ENCODE measurements at regions not wholly inside any gene's neighbourhood (a gene's known extent, or its start where the extent isn't known, plus 50 kb on each side); places are given as distances from the start of the nearest gene placed in this dataset.

- DNase-seq = peak; percentile 12
Measured at GRCh38 chr2:118310681-118311429, 222.6 kb downstream of the INSIG2 start.

DNA sequence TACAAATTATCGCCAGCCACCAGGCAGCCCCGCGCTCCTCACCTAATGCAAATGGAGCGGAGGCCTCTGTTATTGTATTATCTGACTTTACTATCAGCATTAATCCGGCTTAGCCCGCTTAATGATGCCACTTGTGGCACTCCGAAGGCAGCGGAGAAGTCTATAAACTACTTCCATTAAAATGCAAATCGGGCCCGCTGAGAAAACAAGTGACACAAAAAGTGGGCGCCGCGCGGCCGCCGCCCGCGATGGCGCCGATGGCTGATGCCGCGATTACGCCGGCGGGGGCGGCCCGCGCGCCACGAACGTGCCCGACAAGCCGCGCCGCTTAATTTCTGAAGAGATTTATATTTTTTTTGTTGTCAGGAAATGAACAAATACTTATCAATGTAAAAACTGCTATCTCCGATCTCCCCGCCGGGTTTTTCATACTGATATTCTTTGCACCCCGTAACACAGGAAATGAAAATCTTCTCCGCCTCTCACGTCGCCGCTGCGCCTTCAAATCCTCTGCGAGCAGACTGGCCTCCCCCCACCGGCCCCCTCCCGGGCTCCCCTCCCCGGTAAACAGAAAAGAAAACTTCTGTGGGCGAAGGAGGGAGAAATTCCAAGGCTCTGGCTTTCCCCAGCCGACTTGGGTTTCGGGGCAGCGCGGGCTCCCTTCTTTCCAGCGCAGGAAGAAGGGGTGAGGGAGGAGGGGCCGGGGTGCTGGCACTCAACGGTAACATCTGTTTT is 221.8 kb downstream of the INSIG2 start:
- DNase-seq = no peak

GRCh38 chr2:118309257-118309945 is 221.1 kb downstream of the INSIG2 start:
- DNase-seq = no peak

DNA sequence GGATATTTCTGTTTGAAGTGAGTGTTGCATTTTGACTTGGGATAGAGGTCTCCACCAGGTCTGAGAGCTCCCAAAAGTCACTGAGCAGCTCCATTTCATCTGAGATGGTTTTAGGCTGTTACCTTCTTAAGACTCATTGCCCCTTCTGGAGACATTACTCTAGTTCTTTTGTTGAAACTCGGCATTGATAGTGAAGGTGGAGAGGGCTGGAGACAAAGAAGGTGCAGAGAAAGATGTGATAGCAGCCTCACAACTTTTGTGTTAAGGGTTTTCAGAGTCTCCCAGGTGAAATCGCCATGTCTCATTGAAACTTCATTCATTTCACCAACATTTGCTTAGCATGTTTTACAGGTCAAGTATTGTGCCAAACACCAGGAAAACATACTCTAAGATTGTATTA is 219.6 kb downstream of the INSIG2 start:
- no peak for DNase-seq

- no peak for DNase-seq
Measured at GRCh38 chr2:118301248-118301647, 213.0 kb downstream of the INSIG2 start.

DNA sequence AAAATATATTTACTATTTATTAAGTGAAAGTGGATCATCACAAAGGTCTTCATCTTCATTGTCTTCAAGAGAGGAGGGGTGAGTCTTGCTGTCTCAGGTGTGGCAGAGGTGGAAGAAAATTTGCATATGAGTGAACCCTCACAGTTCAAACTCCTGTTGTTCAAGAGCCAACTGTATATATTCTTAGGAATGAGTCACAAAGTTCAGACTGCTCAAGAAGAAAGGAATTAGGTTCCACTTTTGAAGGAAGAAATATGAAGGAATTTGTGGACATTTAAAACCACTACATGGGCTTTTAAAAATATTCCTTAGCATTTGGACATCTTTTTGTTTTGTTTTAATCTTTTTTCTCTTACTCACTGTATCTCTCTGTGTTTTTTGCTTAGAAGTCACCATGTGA is 212.6 kb downstream of the INSIG2 start:
- no peak for DNase-seq

DNA sequence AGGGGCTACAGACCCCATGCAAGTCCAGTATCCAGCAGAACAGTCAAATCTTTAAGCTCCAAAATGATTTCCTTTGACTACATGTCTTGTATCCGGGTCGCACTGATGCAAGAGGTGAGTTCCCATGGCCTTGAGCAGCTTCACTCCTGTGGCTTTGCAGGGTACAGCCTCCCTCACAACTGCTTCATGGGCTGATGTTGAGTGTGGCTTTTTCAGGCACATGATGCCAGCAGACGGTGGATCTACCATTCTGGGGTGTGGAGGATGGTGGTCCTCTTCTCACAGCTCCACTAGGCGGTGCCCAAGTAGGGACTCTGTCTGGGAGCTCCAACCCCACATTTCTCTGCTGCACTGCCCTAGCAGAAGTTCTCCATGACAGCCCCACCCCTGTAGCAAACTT is 208.4 kb downstream of the INSIG2 start:
- no peak for DNase-seq

DNA sequence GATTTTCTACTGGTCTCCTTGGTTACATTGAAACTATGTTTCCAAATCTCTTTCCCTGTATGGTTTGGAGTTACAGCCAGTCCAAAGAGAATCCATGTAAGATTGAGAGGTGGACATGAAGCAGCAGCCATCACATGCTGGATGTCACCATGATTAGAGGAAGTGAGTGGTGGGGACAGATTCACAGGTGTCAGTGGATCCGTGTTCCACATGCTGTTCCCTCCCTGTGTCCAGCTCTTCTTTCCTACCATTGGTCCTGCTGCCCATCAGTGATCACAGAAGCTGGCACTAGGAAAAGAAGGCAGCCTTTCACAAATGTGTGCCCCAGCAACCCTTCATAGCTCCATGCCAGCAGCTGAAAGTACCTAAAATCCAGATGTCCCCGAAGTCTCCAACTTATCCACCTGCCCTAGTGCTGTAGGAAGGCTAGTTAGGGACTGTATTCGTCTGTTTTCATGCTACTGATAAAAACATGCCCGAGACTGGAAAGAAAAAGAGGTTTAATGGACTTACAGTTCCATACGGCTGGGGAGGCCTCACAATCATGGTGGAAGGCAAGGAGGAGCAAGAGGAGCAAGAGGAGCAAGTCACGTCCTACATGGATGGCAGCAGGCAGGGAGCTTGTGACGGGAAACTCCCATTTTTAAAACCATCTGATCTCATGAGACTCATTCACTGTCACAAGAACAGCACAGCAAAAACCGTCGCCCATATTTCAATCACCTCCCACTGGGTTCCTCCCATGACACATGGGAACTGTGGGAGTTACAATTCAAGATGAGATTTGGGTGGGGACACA is 207.5 kb downstream of the INSIG2 start:
- no peak for DNase-seq

- no peak for DNase-seq
Measured at GRCh38 chr2:118294063-118294462, 205.8 kb downstream of the INSIG2 start.

DNA sequence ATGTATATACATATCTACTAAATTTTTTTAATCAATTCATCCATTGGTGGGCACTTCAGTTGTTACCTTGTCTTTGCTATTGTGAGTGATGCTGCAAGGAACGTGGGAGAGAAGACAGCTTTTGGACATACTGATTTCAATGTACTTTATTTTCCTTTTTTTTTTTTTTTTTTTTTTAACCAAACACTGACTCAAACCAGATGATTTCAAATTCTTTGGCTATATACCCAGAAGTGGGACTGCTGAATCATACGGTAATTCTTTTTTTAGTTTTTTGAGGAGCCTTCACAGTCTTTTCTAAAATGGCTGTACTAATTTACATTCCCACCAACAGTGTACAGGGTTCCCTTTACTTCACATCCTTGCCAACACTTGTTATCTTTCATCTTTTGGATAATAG is 204.7 kb downstream of the INSIG2 start:
- no peak for DNase-seq

GRCh38 chr2:118291251-118291880 is 203.1 kb downstream of the INSIG2 start:
- no peak for DNase-seq

DNA sequence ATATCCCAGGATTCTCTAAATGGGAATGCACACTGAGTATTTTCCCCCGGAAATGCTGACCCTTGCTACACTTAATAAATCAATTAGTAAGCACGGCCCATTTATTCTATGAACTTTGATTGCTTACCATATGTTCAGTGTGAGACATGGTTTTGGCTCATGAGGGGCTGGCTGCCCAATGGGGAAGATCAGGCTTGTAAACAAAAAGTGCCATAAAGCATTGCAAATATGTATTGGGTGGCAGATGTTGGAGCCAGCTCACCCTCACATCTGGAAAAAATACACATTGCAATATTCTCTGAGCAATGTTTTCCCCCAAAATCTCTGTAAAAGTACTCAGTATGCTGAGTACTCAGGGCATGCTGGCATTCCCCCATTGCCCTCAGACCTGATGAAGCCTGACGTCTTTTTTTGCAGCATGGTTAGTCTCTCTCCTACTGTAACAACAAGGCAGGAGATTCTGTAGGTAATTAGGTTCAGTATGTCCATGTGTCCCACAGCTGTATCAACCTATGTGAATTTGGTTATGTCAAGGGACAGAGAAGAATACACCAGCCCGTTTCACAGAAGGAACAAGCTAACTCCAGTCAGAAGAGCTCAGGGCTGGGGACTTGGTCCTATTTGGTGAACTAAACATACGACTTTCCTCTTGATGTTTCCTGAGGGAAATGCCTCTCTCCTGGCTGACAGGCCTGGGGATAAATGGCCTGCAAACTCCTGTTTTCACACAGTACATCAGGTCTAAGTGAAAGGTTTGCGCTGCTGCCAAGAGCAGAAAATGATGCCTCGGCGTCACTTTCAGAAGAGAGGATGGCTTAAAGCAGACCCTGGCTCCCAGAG is 202.4 kb downstream of the INSIG2 start:
- no peak for DNase-seq

GRCh38 chr2:118279005-118279404 is 190.7 kb downstream of the INSIG2 start:
- no peak for DNase-seq

- DNase-seq = no peak
Measured at GRCh38 chr2:118278046-118278445, 189.8 kb downstream of the INSIG2 start.

GRCh38 chr2:118274841-118275510 is 186.7 kb downstream of the INSIG2 start:
- no peak for DNase-seq

DNA sequence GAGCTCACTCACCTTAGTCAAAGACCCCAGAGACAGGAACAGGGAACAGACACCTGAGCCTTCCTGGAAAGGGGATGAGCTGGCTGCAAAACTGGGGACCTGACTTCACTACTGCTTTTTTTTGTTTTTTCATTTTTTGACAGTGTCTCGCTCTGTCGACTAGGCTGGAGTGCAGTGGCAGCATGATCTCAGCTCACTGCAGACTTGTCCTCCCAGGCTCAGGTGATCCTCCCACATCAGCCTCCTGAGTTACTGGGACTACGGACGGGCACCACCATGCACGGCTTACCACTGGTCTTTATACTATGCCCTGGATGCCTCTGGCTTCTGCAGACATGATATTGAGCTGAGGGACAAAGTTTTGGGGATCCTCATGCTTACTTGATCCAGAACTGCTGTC is 184.1 kb downstream of the INSIG2 start:
- no peak for DNase-seq

DNA sequence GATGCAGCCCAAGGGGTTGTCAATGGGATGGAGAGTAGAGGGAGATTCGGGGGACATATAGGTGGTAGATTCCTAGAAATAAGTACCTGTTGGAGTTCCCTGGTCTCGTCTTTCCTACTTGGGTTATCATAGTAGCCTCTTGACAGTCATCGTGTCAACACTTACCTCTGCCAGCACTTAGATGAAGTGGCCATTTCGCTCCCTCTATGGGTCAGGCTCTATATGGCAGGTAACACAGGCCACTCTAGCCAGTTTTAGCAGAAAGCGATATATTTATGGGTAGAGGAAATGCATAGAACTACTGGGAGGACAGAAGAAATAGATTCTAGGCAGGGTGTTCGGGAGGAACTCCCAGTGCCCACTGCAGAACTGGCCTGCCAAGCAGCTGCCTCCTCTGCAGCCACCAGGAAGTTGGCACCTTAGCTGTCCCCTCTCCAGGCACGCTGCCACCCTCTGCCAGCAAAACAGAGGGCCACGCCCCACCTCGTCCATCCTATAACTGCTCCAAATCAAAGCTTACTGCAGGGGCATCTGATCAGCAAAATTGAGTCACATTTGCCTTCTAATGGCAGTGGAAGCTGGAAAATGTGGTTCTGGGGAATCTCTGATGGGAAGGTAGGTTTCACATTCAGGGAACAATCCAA is 181.3 kb downstream of the INSIG2 start:
- no peak for DNase-seq

GRCh38 chr2:118268268-118268667 is 180.0 kb downstream of the INSIG2 start:
- no peak for DNase-seq

- no peak for DNase-seq
Measured at GRCh38 chr2:118265873-118266455, 177.7 kb downstream of the INSIG2 start.
